NCI-H510A treated with DMSO at 0.1 percent for 48 hours (cell line): ENCODE measurements at regions not wholly inside any gene's neighbourhood (a gene's known extent, or its start where the extent isn't known, plus 50 kb on each side); places are given as distances from the start of the nearest gene placed in this dataset.

Experiments
- DNase-seq: peaks from one replicate; lab custom pipeline; 2025; lab: John Stamatoyannopoulos, UW

DNA sequence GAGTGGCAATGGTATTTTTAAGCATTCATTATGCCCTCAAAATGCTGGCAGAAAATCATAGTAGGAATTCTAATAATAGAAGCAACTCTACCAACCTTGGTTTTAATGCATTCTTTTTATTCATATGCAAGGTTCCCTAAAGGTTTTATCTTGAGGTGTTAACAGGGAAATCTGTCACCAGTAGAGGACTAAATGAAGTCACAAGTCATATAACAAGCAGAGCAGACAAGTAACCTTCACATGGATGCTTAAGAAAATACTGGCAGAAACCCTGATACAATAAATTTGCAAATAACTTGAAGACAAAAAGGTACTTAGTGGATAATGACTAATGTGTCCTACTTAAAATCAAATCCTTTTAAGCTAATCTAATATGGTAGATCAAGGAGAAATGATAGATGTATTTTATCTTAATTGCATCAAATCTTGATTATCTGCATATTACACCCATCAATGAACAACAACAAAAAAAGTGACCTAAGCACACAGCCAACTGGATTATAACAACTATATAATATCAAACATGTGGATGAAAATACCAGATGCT is 73.3 kb downstream of the RFC3 start:
- no peak for DNase-seq

DNA sequence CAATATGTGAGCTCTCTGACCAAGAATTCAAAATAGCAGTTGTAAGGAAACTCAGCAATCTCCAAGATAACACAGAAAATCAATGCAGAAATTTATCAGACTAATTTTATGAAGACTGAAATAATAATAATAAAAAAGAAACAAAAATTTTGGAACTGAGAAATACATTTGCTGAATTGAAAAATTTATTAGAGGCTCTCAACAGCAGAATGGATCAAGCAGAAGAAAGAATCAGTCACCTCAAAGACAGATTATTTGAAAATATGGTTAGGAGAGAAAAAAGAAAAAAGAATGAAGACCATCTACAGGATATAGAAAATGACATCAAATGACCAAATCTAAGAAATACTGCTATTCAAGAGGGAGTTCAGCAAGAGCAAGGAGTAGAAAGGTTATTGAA is 75.6 kb downstream of the RFC3 start:
- DNase-seq: no peak

DNA sequence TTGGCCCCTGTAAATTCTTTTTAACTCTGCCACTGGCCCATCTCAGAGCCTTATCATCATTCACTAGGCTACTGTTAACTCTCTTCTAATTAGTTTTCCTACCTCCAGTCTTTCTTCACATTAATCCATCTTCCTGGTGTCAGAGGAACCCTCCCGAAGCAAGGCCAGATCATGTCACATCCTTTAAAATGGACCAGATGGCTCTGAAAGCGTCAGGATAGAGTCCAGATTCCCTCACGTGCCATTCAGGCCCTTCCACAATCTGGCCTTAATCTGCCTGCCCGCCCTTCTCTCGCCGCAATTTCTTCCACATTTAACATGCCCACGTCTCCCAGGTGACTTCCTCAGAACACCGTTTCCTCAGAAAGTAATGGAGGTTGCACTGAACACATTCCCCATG is 86.5 kb downstream of the RFC3 start:
- no peak for DNase-seq

DNA sequence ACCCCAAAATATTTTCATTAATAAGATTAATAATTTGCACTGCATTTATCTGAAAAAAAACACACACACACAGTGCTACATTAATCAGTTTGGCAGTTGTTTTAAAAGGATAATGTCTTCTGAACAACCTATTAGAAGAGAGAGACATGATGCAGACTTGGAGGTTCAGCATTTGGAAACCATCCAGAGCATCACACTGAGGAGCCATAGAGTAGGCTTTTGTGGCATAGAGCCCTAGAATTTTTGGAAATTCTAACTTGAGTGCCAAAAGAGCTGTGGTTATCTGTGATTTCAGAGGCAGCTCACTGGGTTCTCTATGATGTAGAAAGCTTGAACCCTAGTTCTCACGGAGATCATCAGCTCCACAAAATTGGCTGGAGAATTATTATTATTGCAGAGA is 90.2 kb downstream of the RFC3 start:
- no peak for DNase-seq

DNA sequence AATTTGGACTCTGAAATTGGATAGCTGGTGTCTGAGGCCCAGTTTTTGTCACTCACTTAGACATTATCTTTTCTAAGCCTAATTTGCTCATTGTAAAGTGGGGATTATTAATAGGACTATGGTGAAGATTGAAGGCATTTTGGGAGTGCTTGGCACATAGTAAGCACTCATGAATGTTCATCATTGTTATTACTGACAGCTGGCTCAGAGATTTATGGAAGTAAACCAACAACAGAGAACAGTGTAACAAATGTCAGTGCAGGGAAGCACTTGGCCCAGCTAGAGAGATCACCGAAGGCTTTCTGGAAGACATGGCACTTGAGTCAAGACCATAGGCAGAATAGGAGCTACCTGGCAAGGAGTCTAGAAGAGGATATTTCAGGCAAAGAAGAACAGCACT is 92.3 kb downstream of the RFC3 start:
- no peak for DNase-seq

DNA sequence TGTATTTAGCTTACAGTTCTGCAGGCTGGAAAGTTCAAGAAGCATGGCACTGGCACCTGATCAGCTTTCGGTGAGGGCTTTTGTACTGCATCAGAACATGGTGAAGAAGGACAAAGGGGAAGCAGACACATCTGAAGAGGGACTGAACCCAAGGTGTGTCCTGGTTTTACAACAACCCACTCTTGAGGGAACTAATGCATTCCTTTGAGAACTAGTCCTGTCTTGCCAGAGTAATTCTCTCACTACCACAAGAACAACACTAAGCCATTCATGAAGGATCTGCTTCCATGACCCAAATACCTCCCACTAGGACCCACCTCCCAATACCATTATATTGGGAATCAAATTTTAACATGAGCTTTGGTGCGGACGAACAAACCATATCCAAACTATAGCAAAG is 93.6 kb downstream of the RFC3 start:
- DNase-seq: no peak

DNA sequence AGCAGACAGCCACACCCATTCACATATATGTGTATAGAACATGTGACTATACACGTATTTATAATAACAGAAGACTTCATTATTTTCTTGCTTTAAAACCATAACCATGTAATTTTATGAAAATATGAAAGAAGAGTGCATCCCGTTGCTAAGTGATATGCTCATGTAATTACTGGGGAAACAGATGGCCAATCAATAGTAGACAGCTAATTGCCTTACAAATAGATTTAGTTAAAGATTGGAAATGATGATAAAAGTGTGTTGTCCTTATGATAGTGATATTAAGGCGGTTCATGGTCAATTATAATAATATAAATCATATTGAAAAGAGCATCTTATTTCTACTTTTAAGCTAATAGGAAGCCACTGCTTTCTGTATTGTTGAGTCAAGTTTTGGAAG is 95.9 kb downstream of the RFC3 start:
- DNase-seq: no peak

DNA sequence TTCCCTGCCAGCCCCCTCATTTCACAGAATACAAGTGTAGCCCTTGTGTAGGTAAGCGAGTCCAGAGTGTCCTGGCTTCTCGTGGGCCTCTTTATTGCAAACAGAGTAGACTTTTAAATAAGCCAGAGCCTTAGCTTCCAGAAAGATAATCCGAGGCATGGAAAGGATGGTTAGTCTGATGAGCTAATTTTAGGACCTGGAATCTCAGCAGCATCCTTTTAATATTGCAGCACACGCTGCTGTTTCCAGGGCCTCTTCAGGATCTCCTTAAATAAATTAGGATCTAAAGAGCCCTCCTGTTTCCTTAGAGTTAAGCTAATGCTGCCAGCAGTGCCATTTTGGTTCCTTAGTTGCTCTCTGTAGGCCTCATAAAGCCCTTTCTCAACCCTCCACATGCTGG is 99.2 kb downstream of the RFC3 start:
- DNase-seq: no peak

DNA sequence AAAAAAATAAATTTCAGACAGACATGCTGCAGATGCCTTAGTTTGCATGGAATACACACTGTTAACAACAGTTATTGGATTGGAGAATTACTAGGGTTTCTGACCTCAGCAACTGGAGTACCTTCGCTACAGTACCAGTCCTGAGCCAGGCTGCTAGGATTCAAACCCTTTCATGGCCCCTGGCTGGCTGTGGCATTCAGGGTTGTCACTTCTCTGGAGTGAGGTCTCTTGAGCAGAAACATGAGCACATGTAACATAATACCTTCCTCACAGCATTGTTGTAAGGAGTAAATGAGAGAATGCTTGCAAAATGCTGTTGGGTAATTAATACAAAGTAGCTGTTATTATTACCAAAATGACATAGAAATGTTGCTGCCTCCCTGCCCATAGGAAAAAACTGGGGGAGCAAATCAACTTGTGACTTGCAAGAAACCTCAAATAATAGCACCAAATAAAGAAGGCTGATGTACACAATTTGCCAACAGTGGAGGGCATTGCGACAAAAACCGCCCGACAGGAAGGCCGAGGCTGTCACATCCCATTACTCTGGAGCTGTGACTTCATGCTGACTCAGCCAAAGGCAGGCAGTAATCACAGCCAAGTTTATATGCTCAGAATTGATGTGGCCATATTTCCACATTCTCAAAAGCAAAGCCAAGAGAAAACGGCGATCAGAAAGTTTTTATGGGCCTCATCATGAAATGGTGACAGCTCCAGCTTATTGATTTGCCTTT is 100.4 kb downstream of the RFC3 start:
- DNase-seq: peak; percentile 47

DNA sequence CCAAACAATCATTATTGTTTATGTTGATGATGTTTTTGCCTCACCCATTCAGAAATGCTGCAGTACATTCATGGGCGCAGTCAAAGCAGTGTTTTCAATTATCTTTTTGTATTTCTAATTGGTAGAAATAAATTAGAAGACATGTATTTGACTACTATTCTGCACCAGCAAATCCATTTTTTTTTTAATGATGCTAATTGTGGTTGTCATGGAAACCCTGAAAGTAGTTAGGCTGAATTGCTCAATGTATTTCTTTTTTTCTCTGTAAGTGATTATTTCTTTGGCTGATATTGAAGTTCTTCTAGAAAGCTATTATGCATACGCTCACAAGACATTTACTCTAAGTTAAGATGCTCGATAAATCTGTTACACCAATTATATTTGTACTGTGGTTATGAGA is 101.2 kb downstream of the RFC3 start:
- no peak for DNase-seq

DNA sequence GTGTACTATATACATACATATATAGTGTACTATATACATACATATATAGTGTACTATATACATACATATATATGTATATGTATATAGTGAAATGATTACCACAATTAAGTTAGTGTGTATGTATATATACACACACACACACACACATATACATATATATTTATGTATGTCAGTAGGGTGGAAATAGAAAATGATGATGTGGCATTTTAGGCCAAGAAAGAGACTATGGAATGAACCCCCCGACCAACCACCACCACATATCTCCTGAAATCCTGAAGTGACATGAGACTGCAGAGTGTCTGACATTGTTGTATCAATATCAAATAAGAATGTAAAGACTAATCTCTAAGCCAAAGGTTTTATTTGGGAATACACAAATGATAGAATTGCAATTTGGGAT is 107.6 kb downstream of the RFC3 start:
- no peak for DNase-seq

DNA sequence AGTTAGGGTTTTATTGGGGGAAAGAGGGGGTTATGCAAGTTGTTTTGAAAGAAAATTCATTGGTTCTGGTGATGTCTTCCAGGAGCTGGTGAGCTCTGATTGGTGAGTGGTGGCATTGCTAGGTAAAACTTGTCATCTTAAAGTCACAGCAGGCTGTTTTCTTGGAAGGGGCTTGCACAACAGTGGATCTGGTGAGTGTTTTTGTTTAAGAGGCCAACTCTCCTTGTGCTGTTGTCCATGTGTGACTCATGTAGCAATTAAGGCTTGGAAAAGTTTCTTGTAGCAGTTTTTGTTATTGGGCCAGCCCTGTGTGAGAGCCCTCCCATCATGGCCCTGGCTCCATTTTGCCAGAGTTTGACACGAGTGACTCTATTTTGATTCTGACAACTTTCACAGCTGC is 109.4 kb downstream of the RFC3 start:
- no peak for DNase-seq

DNA sequence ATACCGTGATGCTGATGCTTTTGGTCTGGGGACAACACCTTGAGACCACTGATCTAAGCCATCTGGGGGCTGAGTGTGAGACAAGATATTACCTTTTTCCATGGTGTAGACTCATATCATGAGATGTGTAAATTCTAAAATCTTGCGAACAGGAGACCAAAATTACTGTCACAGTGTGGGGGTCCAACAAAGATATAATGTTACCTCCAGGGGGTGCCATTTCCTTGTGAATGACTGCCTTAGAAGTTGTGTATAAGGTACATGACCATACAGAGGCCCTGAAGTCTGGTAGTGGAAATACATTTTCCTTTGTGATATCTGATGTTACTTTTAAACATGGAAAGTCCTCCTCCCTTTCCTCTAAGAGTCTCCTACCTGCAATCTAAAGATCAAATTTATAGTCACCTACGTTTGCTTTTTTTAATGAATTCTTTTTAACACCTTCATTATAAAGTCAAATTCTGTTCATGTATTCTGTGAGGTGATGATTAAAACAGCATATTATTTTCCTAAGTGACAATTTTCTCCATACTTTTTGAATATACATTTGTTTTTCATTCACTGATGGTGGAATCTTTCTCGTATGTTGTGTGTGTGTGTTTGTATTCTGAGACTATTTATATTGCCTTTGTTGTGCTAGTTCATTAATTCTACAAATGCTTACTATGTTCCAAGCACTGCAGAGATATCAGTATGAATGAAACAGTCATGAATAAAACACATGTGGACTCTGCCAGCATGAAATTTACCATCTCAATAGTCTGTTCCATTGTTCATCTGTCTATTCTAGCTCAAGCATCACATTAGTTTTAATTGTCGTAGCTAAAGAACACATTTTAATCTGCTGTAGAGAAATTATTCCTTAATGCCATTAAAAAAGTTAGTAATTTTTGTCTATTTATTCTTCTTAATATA is 113.7 kb downstream of the RFC3 start:
- DNase-seq: peak; percentile 24

DNA sequence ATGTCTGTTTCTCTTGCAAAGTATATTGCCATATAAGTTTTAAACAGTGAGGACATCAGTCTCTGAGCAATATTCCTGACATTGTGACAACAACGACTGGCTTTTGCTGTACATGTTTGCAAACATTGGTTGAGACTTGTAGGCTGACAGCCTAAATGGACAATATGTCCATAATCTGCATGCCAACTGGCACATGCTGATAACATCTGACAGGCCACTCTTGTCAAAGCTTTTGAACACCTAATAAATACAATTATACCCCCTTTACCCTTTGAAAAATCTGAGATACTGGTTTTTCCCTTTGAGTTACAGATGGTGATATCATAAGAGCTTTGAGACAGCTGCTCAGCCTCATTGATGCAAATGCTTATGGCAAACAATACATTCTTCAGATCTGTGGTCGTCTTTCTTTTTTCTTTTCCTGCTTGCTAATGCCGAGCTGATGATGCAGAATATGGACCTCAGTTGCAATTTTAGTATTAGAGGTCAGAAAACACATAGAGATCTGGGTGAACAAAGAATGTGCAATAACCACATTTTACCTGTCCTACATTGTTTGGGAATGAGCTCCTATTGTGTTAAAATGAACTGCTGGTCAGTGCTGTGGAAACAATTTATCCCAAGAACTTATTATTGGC is 114.9 kb downstream of the RFC3 start:
- no peak for DNase-seq

DNA sequence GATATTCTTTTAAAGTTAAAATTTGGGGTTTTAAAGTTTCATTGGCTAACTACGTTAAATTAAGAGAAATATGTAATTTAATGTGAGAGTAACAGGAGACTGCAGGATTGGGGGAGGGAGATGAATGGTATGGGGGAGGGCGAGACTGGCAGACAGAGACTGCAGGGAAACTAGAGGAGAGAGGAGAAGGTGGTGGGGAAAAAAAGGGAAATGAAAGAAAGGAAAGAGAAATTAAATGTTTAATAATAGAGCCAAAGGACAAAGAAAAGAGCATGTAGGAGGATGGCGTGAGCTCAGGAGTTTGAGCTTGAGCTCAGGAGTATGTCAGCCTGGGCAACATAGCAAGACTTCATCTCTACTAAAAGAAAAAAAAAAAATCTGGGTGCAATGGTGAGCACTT is 115.9 kb downstream of the RFC3 start:
- no peak for DNase-seq

DNA sequence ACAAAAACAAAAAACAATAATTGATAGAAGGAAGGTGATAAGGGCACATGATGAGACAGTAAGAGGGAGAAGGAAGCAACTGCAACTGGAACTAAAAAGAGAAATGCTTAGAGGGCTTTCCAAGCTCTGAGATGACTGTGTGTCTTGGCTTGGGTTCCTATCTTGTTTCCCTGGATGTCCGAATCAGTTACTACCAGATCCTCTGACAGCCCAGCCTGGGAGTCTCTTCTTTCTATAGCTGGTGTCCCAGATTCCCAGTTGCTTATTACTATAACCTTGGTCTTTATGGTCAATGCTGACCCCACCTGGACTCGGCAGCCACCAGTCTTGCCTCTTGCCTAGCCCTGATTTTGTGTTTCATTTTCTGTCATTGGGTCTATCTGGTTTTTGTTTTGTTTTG is 116.4 kb downstream of the RFC3 start:
- DNase-seq: no peak

DNA sequence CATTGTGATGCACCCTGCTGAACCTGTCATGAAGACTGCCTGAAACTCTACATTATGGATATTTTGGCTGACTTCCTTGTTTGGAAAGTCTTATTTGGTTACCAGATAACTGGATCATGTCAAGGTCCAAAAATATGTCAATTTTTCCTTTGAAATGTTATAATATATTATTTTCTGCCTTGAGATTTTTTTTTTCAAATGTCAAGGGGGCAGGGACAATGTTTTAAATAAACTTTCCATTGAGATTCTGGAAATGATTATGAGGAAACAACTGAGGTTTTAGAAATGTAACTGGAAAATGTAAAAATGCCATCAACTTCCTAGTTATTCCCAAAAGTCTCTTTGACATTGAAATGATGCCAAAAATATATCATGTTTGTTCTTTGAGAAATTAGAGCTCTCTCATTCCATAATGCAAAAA is 117.0 kb downstream of the RFC3 start:
- no peak for DNase-seq

DNA sequence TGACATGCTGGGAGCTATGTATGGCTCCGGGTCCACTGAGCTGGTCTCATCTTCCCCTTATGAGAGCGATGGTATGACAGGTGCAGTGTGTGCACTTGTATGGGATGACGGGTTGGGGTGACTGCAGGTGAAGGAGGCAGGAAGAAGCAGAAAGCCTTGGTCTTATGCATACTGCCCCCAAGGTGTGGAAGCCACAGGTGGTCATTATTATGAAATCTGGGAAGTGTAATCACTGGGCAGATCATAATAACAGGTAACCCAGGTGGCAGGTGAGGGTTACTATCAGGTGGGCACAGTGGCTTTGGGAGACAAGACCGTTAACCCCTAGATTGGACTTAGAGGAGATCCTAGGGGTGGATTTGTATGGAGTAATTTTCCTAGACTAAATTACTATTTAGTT is 118.0 kb downstream of the RFC3 start:
- DNase-seq: no peak

DNA sequence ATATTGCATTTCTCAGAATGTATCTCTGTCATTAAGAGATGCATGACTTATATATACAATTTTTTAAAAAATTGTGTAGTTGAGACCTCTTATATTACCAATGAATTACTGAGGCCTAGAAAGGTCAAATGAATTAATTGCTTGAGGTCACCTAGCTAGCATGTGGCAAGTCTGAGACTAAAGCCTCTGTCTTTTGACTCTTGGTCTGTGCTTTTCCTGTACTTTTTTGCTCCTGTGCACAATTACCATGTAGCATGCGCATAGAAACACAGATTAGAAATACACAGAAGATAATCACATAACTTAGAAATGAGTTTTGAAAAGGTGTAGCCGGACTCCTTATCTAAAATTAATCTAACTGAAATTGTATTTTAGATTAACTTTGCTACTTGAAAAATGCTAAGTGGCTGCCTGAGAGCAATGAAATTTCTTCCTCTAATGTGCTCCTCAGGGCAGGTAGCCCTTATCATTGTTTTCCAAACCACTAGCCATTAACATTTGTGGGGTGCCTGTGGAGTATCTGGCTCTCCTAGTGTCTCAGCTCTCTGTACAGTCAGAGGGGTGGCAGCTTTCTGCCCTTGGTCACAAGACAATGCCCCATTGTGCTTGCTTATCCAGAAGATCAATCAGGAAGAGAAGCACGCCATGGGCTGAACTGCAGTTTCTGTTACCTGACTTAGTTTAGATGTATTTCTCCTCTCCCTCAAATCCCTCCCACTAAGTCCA is 119.6 kb downstream of the RFC3 start:
- DNase-seq: no peak

DNA sequence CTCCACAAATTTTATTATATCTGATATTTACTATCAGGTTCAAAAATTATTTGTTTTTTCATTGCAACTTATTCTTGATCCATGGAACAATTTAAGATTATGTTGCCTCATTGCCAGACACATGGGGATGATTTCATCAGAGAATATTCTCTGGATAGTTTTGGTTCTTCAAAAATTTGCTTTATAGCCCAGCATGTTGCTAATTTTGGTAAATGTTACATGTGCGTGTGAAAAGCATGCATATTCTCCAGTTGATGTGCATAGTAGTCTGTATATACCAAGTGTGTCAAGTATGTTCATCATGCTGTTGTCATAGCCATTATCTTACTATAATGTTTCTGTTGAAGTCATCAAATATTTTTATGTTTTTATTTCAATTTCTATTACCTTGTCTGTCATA is 122.3 kb downstream of the RFC3 start:
- DNase-seq: no peak

DNA sequence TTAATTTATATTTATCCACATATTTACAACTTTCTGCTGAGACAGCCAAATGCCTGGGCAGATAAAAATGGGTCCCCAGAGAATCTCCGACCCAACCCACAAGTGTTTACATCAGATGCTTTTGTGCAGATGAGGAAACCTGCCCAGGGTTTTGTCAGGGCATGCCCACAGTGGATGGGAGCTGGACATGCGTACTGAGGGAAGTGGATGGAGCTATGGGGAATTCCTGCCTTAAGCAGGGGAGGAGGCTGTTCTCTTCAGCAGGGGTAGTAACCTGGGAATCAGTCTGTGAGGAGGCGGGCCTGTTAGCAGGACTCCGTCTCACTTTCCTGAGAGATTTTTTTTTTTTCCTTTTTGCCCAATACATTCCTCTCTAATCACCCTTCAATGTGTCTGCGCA is 122.9 kb downstream of the RFC3 start:
- DNase-seq: no peak

DNA sequence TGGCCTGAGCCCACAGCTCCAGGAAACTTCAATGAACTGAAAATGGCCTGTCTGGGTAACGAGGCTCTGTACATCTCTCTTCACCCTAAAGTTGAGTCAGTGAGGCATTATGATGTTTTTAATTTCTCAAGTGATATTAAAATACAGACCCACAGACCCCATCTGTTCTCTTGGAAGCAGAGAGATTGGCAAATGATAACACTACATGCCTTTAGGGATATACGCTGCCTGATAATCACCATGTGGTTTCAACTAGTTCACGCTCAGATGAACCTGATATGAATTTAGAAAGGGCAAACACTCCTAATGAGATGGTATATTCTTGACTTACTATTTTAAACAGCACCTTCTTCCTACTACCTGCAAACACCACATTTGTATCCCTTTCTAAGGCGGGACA is 127.5 kb downstream of the RFC3 start:
- no peak for DNase-seq
